GM20000 (cell line): ENCODE measurements at regions not wholly inside any gene's neighbourhood (a gene's known extent, or its start where the extent isn't known, plus 50 kb on each side); places are given as distances from the start of the nearest gene placed in this dataset.

Experiments
- DNase-seq: peaks from one replicate; pipeline ENCODE4 v3.0.0; 2012; ENCODE audit warnings: low spot score
- CTCF ChIP-seq: IDR thresholded peaks from 2 replicates; pipeline ENCODE4 v1.5.1; 2012; ENCODE audit warnings: mild to moderate bottlenecking, control low read depth; ENCODE audit errors: extremely low read depth, missing control alignments

GRCh38 chr10:44067432-44067831 lies 317.5 kb downstream of the CXCL12 start:
- TF ChIP-seq CTCF, result no peak
- no peak for DNase-seq

GRCh38 chr10:44066527-44067255 lies 318.2 kb downstream of the CXCL12 start:
- no peak for DNase-seq
- no peak for TF ChIP-seq CTCF

- no peak for TF ChIP-seq CTCF
- no peak for DNase-seq
Measured at GRCh38 chr10:44065788-44066526, 318.9 kb downstream of the CXCL12 start.

GRCh38 chr10:44064987-44065787 lies 319.7 kb downstream of the CXCL12 start:
- TF ChIP-seq CTCF, result no peak
- DNase-seq, result no peak

- TF ChIP-seq CTCF, result no peak
- DNase-seq, result no peak
Measured at GRCh38 chr10:44064317-44064716, 320.6 kb downstream of the CXCL12 start.

GRCh38 chr10:44063686-44064085 lies 321.2 kb downstream of the CXCL12 start:
- no peak for TF ChIP-seq CTCF
- DNase-seq, result no peak

GRCh38 chr10:44060719-44061118 lies 324.2 kb downstream of the CXCL12 start:
- no peak for TF ChIP-seq CTCF

More at GRCh38 chr10:44060719-44061118, 324.2 kb downstream of the CXCL12 start:
- no peak for DNase-seq
